Activated gamma-delta T cell (primary cell): ENCODE measurements at regions not wholly inside any gene's neighbourhood (a gene's known extent, or its start where the extent isn't known, plus 50 kb on each side); places are given as distances from the start of the nearest gene placed in this dataset.

Experiments
- DNase-seq: peaks from one replicate; lab custom pipeline; 2025; lab: John Stamatoyannopoulos, UW

DNA sequence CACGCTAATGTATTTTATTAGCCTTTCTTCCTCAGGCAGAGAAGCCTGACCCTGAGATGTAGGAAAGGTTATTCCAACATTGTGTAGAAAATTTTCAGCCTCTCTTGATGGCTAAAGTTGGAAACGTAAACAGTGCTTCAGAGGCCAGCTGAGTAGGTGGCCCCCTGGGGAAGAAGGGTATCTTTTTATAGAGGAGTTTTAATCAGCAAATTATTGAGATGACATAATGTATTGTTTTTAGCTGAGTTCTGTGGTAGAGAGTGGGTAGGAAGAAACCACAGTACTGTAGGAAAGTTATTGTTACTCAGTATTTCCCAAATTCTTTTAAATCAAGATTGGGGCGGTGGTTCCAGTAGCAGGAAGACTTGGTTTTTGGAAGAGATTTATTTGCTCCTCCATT, 268.8 kb downstream of the DLEU7 start:
- no peak for DNase-seq

DNA sequence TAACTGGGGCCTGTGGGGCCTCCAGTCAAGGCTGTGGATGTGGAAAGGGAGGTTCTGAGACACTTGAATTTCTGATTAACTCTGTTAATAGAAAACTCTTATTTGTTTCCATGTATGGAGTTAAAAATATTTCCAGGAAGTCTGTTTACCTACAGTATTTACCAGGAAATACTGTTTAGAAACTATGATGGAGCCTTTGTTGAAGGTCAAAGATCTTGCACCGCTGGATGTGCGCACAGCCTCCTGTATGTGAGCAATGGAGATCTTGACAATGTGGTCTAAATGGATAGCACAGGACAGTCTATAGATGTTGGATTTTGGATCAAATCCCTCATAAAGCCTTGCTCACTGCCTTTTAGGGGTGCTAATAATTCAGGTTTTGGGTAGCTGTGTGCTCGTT, 268.4 kb downstream of the DLEU7 start:
- DNase-seq: no peak

DNA sequence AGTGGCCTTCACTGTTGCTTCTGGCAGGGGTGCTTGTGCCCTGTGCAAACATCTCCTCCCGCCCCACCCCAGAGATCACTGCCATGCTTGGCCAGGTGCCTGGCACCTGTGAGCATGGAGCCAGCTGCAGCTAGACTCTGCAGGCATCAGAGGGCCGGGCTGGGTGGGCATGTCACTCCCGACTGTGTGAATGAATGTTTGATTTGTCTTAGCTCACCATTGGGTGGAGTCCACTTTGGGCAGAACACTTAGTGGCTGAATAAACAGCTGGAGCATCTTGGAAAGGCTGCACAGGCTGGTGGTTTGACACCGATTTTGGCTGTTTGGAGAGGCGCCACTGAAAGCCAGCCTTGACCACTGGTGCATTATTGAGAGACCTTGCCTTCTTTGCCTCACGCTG, 267.3 kb downstream of the DLEU7 start:
- DNase-seq: no peak

DNA sequence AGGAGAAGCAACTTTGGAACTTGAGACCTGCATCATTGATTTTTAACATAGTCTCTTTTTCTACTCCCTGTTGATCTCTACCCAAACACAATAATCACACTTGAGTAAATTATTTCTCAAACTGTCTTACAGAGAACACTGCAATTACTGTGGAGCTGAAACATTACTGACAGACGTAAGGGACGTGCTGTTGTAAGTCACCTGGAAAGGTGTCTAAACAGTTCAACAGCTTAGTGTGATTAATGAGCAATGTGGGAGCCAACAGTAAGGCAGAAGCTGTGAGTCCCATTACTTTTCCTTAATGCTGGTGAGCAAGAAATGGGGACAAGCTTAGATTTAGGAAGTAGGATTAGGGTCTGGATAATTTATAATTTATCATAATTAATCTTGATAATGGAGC, 265.7 kb downstream of the DLEU7 start:
- no peak for DNase-seq

DNA sequence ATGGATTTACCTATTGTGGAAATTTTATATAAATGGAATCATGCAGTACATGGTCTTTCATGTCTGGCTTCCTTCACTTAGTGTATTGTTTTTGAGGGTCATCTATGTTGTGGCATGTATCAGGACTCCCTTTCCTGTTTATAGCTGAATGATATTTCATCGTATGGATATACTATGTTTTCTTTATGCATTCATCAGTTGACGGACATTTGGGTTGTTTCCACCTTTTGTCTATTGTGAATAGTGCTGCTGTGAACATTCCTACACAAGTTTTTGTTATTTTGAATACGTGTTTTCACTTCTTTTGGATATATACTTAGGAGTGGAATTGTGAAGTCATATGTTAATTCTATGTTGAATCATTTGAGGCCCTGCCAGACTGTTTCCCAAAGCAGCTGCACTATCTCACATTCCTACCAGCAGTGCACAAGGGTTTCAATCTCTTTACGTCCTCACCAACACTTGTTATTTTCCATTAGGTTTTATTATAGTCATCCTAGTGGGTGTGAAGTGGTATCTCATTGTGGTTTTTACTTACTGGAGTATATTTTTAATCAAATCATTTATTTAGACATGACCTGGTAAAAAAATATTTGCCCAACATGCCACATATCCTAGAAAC, 262.7 kb downstream of the DLEU7 start:
- no peak for DNase-seq

DNA sequence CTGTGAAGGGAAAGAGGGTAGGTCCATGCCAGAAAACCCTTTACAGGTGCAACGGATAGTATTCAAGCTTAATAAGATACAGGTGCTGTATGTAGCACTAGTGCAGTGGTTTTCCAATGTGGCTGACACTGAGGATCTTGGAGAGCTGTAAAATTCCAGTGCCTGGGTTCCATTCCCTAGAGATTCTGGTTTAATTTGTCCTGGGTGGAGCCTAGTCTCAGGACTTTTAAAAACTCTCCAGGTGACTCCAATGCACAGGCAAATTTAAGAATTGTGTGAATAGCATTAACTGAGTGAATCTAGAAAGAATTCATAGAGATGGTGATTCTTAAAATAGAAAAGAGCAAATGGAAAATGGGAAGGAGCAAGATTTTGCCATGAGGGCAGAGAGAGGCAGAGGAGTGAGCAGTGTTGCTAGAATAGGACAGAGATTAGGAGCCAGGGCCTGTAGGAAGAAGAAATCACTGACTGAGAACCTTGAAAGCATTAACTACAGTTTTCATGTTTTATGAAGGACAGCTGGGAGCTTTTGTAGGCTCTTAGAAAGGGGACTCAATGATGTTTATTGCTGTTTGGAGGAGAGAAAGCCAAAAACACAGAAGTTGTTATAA, 261.8 kb downstream of the DLEU7 start:
- no peak for DNase-seq

DNA sequence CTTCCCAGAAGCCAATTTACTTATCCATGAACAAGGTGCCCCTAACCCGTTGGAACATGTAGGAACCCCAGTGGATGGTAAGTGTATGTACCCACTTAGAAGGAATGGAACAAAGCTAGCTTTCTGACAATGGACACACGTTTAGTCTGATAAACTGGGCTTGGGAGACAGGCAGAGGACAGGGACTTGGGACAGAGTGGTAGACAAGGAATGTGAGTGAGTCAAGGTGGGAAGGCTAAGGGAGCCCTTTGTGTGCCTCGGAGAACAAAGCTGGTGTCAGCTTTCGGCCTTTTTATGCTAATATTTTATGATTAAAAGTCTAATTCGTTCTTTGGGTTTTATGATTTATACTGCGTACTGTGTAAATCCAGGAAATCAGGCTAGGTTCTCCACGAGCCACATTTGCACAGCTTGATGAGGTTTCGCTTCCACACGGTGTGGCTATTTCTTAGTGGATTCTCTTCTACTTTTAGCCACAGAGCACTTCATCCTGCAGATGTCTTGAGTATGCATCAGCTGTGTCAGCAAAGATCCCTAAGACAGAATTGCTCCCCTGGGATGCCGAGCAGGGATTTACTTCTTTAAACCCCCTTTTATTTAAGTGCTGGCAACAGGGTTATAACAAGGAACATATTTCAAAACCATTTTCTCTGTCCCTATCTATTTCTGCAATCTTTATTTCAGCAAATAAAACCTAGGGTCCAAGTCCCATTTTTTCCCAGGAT, 258.5 kb downstream of the DLEU7 start:
- no peak for DNase-seq

DNA sequence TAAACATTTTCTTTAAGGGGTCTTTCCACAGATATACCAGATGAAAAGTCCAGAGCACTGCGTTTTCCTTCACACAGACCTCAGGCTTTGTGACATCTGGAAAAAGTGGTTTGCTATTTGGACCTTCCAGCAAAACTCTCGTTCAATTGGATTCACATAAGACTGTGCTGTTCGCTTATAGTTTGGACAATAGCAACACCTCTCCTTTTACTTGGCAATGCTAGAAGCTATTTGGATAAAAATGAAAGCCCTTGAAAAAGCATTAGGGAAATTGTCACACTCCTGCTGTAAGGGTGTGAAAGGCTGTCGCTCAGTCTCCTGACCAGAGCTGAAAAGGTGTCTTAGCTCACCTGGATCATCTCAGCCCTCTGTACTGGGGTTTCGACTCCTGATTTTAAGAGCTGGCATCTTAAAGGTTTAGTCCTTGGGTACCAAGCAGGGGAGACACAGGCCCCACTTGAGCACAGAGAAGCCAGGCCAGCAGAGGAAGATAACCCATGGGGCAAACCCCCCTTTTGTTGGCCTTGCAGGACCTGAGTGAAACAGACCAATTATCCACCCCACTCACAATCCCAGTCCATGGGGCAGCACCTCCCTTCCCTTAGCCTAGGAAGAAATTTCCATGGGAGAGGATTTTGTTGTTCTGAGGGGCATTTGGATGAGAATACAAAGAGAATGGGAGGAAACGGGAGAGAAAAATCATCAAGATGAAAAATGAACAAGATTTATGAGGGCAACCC, 257.6 kb downstream of the DLEU7 start:
- no peak for DNase-seq

DNA sequence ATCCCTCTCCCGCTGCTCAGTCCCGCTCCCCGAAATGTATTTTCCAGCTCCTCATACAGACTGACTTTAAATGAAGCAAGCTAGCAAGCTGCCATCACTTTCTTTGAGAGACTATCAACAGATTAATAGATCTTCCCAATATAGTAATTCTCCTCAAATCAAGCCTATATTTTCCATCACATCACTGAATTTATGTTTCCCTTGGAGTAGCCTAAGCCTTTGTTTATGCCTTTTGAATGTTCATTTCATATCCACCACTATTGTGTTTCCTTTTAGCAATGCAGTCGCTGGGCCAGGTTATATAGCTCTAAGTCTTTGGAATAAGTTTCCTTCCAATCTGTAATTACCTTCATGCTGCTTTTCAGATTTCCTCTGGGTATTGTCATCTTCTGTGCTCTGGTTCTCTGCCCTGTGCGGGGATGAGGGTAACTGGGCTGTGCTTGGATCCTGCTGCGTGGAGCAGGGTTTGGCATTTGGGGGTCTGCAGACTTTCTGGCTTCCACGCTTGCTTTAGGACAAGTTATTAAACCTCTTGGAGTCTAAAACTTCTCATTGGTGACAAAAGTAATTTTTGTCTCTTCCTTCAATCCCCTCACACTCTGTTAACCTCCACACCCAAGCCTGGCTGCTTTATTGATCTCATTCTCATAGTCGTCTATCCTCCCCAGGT, 256.9 kb downstream of the DLEU7 start:
- no peak for DNase-seq

DNA sequence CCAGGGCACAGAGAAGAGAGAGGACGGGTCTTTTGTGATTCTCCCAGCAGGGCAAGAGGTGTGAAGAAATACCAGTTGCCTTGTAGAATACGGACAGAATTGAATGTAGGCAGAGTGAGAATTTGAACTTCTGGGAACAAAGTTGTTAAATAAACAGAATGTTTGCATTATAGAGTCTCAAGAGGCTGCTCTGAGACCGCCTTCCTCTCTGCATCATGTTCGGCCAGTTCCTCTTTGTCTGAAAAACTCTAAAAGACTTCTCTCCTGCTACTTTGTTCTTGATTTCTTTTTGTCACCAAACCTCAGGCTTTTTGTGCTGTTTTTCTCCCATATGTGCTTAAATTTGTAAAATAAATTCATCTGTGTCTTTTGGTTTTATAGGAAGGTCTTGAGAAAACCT, 256.4 kb downstream of the DLEU7 start:
- no peak for DNase-seq

DNA sequence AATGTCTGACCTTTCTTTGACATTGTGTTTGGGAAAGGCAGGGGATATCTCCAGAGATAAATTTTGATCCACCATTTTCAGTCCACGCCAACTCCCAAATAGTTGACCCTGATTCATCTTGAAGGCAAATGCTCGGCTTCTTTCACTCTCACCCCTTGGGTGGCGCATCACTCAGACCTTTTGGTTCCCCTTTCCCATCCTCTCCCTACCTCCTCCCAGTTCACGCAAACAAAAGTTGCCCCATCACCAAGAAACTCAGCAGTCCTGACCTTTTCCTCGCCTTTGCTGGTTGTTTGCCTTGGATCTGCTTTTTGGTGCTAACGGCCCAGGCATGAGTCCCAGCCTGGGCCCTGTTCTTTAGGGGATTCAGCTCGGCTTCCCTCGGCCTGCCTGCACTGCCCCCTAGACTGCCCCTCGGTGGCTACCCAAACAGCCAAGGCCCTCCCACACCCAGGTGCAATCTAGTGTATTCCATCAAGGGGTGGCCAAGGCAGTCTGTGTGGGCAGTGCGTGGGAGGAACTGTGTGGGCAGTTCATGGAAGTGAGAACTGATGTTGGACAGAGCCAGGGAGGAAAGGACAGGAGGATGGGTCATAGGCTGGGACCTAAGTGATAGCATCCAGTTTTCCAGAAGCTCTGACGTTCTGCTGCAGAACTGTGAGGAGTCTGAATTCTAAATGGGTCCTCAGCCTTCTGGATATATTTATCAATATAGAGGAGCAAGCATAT, 255.7 kb downstream of the DLEU7 start:
- DNase-seq: no peak

DNA sequence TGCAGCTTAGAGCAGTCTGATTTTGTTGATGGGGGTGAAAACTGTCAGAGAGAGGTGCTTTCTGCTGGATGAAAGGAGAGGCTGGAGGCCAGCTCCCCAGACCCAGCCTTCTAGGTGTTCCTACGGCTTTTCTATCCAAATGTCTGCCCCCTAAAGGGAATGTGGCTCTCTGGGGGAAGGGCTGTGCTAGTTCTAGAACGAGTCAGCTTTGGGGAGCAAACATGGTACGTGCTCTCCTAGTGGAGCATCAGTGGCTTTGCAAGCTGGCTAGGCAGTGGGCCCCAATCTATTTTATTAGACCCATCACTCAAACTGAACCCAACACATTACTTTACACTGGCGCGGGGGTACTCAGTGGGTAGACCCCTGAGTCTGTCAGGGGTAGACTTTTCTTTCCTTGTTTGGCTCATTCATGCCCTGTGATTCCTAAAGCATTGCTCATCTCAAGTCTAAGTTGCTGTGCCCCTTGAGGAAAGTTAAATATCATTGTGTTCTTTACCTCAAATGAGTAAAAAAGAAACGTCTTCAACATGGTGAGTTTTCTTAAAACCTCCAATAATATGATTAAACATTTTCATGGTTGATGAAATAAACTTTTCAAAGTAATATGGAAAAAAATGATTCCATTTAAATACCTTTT, 254.9 kb downstream of the DLEU7 start:
- no peak for DNase-seq

DNA sequence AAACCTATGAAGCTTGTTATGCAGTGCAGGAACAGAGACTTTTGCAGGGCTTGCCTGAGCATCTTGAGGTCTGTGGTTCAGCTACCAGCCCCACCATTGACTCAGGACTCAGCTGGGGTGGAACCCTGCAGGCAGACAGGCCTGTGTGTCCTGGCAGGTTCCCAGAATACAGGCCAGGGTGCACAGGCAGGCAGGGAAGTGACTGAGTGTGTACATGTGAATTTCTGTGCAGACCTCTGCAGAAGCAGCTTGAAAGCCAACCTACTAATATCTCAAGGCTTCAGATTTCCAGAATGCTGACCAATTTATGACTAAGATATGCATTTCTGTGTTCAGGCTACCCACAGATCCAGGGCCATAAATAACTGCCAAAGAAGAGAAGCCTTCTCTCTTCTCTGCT, 254.4 kb downstream of the DLEU7 start:
- no peak for DNase-seq

DNA sequence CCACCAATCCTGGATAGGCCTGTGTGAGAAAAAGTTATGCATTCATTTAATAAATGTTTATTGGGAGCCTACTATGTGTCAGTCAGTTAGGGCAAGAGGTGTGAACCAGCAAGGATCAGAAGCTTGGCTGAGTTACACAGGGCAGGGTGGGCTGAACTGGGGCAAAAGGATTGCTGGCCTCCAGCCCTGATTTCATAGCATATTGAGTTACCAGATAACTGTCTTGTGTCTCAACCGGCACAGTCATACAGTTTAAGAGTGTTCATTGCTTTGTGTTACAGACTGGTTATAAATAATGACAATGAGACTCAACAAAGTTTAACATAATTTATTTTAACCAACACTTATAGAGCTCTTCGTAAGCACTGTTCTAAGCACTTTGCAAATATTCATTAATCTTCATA, 253.8 kb downstream of the DLEU7 start:
- no peak for DNase-seq

DNA sequence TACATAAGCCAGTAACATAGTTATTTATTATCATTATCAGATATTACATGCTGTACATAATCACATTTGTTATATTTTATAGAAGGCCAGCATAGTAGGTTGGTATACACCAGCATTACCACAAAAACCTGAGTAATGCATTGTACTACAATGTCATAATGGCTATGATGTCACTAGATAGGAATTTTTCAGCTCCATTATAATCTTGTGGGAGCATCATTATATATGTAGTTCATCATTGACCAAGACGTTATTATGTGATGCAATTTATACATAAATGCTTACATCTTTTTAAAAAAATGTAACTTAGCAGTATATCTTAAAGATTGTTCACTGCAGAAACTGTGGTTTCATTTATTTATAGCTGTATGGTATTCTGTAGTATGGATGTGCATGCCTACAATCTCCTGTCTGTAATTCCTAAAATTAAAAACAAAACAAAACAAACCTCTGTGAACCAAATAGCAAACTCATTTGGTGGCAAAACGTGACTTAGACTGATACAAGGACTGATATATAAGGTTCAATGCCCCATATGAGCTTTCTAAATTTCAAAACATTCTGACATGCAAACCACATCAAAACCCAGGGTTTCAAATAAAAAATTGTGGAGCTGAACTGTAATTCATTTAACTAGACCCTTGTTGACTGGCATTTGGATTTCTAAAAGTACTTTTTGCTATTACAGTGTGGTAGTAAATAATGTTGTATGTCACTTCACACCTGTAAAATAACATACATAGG, 250.9 kb downstream of the DLEU7 start:
- no peak for DNase-seq

DNA sequence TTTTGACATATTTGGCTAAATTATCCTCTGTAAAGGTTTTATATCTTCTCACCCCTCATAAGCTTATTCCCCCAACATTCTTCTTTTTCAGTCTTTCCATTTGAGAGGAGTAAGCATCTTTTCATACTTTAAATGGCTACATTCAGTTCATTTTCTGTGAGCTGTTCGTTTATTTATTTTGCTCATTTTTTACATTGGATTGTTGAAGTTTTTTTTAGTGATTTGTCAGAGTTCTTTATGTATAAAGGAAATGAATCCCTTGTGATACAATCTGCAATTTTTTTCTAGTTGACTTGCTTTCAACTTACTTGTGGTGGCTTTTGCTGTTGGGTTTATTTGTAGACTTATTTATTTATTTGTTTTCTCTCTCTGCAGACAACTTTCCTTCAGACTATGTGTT, 250.3 kb downstream of the DLEU7 start:
- no peak for DNase-seq

DNA sequence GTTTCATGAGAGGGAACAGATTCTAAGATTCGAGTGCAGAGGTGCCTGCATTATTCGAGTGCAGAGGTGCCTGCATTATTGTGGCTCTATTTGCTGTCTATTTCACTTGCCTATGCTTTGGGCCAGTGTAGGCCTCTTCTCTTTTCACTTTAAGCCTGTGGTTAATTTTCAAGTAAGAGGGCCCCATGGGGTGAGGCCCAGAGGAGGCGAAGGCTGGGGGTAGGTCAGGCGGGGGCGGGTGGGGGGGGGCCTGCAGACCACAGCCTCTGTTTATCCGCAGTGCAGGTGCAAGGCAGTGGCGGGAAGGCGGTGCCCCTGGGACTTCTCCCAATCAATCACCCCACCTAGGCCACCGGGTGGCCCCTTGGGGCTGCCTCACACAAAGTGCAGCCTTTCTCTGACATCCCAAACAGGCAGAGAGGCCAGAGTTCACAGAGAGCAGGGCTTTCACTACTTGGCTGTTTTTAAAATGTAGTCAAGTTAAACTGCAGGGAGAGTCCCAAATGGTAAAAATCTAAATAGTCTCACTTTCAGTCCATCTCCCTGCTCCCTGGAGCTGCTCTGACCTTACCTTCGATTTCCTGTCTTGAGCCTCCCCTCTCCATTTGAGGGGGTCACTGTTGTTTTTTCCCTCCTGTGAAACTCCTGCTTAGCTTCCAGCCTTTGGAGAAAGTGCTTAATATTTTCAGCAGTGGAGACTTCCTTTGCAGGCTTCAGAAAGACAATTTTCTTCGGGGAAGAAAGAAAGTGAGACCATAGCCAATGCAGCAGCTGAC, 249.0 kb downstream of the DLEU7 start:
- DNase-seq: no peak

DNA sequence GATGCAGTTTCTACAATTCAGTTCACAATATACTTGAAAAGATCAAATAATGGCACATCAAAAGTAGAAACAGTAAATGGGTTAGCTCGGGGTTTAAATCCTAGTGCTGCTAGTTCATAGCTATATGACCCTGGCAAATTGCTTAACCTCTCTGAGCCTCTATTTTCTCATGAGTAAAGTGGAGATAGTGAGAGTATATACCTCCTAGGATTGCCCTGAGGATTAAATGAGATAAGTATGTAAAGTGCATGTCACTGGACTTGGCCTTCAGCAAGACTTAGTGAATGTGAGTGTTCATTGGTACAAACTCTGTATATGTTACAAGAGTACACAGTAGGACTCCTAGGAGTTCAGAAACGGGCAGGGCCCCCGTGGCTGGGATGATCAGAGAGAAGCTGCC, 248.3 kb downstream of the DLEU7 start:
- no peak for DNase-seq

DNA sequence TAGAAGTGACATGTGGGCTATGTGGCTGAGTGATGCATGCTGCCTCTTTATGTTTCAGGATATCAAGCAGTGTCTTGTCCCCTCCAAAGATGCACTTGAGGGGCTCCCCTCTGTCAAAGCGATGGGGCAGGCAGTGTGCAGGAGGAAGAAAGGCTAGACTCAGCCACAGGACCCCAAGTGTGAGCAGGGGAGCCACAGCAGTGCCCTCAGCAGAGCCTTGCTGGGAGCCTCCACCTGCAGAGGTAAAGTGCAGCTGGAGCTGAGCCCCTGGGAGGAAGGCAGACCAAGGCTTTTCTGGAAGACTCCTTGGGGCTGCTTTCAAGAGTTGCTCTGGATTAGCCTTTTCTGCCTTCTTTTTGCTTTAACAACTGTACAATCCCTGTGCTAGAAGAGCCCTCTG, 247.3 kb downstream of the DLEU7 start:
- DNase-seq: no peak

DNA sequence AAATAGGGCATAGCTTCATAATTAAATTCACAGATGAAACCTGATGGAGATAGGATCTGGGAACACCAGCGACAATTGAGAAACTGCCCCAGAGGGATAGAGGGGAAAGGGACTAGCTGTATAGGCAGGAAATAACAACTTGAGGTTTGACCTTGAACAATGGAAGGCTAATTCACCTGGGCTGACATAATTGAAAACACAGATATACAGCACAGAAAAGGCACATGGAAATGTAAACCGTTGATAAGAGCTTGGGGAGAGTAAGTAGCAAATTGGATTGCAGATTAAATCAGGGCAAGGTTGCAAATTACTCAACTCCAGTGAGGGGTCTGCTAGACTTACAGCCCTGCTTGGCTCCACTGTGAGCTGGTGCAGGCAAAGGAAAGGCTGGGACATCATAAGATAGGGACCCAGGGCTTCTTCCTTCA, 246.7 kb downstream of the DLEU7 start:
- no peak for DNase-seq
